ENCODE measurements at regions not wholly inside any gene's neighbourhood (a gene's known extent, or its start where the extent isn't known, plus 50 kb on each side); places are given as distances from the start of the nearest gene placed in this dataset.
"Not testable (repeated sequence)": the region's sequence is repeated elsewhere in the genome, so short reads cannot be mapped to it uniquely, and the experiment has no call there.

GRCh38 chr7:81042646-81043045, 123.8 kb upstream of the SEMA3C start:
- DNase-seq (ENCODE audit: low spot score) = not testable (repeated sequence)

GRCh38 chr7:81040496-81040895, 121.6 kb upstream of the SEMA3C start:
- DNase-seq (ENCODE audit: low spot score) = no peak

- DNase-seq (ENCODE audit: low spot score) = no peak
These were observed 118.0 kb upstream of the SEMA3C start for GRCh38 chr7:81036871-81037270.

GRCh38 chr7:81036057-81036456, 117.2 kb upstream of the SEMA3C start:
- no peak for DNase-seq (ENCODE audit: low spot score)

- no peak for DNase-seq (ENCODE audit: low spot score)
These were observed 113.1 kb upstream of the SEMA3C start for GRCh38 chr7:81031996-81032395.

- DNase-seq (ENCODE audit: low spot score) = no peak
These were observed 112.4 kb upstream of the SEMA3C start for GRCh38 chr7:81031243-81031642.

GRCh38 chr7:81030472-81030871, 111.6 kb upstream of the SEMA3C start:
- no peak for DNase-seq (ENCODE audit: low spot score)

- no peak for DNase-seq (ENCODE audit: low spot score)
These were observed 110.7 kb upstream of the SEMA3C start for GRCh38 chr7:81029511-81029910.

GRCh38 chr7:81025360-81025759, 106.5 kb upstream of the SEMA3C start:
- no peak for DNase-seq (ENCODE audit: low spot score)

GRCh38 chr7:81014908-81015307, 96.1 kb upstream of the SEMA3C start:
- DNase-seq (ENCODE audit: low spot score) = no peak

GRCh38 chr7:81014266-81014665, 95.4 kb upstream of the SEMA3C start:
- DNase-seq (ENCODE audit: low spot score) = no peak

GRCh38 chr7:81013083-81013817, 94.4 kb upstream of the SEMA3C start:
- DNase-seq (ENCODE audit: low spot score) = no peak

GRCh38 chr7:81008901-81009300, 90.0 kb upstream of the SEMA3C start:
- DNase-seq (ENCODE audit: low spot score) = no peak

- no peak for DNase-seq (ENCODE audit: low spot score)
These were observed 88.2 kb upstream of the SEMA3C start for GRCh38 chr7:81007051-81007450.

GRCh38 chr7:81005254-81005653, 86.4 kb upstream of the SEMA3C start:
- DNase-seq (ENCODE audit: low spot score) = no peak

- DNase-seq (ENCODE audit: low spot score) = no peak
These were observed 85.2 kb upstream of the SEMA3C start for GRCh38 chr7:81004098-81004497.

- no peak for DNase-seq (ENCODE audit: low spot score)
These were observed 84.5 kb upstream of the SEMA3C start for GRCh38 chr7:81003326-81003725.

- no peak for DNase-seq (ENCODE audit: low spot score)
These were observed 83.6 kb upstream of the SEMA3C start for GRCh38 chr7:81002421-81002820.

- DNase-seq (ENCODE audit: low spot score) = no peak
These were observed 80.9 kb upstream of the SEMA3C start for GRCh38 chr7:80999771-81000170.

GRCh38 chr7:80999100-80999499, 80.2 kb upstream of the SEMA3C start:
- no peak for DNase-seq (ENCODE audit: low spot score)

- no peak for DNase-seq (ENCODE audit: low spot score)
These were observed 79.0 kb upstream of the SEMA3C start for GRCh38 chr7:80997841-80998240.

GRCh38 chr7:80996236-80996635, 77.4 kb upstream of the SEMA3C start:
- DNase-seq (ENCODE audit: low spot score) = not testable (repeated sequence)

GRCh38 chr7:80991654-80992053, 72.8 kb upstream of the SEMA3C start:
- DNase-seq (ENCODE audit: low spot score) = no peak

- no peak for DNase-seq (ENCODE audit: low spot score)
These were observed 65.8 kb upstream of the SEMA3C start for GRCh38 chr7:80984619-80985018.
